Activated T-cell treated with anti-CD3 and anti-CD28 coated beads, Interleukin-2, amount 50 U/mL, for 1 hour (primary cell): ENCODE measurements at regions not wholly inside any gene's neighbourhood (a gene's known extent, or its start where the extent isn't known, plus 50 kb on each side); places are given as distances from the start of the nearest gene placed in this dataset.
"Not testable (repeated sequence)": the region's sequence is repeated elsewhere in the genome, so short reads cannot be mapped to it uniquely, and the experiment has no call there.

Experiments used
- DNase-seq: peaks from one replicate; pipeline ENCODE4 v3.0.0-alpha.2; 2020

DNA sequence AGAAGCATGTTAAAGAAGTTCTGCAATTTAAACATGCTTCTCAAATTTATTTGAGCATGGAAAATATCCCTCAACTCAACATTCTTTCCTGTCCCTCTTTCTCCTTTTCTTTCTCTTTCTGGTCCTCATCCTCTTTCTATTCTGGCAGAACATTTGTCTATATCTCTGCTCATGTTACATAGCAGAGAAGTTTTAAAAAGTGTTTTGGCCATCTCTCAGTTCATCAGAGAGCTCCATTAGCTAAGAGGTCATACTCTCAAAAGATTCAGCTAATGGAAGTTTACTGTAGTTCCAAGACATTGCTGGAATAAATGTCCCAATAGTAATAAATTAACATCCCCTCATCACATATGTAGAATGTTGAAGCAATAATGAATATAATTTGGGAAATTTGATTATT, 53.5 kb downstream of the XCL2 start:
- no peak for DNase-seq

DNA sequence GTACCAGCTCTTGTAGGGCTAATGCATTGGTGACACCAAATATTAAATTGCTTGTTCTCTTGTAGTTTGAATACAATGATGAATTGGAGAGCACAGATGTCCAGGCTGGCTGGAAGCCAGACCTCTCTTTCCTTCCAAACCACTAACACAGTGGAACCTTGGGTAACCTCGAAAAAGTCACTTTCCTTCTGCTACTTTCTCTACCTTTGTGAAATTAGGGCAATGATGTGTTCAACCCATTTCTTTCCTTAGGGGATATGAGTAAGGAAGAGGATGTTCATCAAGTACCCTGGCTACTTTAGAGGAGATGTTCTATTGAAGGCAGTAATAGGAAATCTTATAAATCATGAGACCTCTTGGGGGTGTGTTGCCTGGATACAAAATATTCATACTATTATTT, 55.7 kb downstream of the XCL2 start:
- DNase-seq = no peak

DNA sequence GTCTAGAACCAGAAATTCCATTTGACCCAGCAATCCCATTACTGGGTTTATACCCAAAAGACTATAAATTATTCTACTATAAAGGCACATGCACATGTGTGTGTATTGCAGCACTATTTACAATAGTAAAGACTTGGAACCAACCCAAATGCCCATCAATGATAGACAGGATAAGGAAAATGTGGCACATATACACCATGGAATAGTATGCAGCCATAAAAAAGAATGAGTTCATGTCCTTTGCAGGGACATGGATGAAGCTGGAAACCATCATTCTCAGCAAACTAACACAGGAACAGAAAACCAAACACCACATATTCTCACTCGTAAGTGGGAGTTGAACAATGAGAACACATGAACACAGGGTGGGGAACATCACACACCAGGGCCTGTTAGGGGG, 57.0 kb downstream of the XCL2 start:
- DNase-seq = not testable (repeated sequence)

DNA sequence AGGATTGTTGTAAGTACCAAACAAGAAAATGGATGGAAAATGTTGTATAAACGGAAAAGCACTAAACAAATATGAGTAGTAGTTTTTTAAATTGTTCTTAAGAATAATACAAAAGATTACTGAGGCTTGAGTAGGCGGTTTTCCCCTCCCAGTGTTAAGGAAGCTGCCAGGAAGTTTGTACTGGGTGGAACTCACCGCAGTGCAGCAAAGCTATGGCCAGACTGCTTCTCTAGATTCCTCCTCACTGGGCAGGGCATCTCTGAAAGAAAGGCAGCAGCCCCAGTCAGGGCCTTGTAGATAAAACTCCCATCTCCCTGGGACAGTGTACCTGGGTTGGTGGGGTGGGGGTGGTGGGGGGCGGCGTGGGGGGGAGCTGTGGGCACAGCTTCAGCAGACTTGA, 58.7 kb downstream of the XCL2 start:
- DNase-seq = no peak

DNA sequence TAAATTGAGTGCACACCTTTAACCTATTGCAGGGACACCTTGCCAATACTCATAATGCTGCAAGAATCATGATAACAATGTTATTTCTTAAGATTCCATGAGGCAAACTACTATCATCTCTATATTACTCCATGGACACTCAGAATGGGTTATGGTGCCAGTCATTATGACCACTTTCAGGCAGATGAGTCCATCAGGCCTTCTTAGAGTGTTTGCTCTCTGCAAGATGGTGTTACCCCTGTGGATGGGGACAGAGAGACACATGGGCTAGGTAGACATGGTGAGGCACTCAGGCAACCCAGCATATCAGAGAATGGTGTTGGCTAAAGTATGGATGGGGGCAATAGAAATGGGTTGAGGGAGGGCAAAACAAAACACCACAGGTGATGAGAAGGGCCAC, 59.7 kb downstream of the XCL2 start:
- DNase-seq = no peak

DNA sequence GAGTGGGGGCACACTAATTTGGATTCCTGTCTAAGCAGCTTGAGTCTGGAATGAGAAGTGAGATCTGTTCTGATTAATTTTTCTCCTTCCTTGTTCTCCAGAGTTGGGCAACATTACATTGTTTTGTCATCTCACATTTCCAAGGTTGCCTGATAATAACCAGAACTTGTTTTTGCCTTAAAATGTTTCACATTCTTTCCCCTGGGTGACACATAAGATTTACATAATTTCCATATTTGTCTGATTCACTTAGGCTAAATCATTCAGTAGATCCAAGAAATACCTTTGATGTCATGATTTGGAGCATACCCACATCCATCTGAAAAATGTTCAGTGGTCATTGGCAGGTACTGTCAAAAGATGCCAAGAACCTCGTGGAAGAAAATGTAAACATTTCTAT, 60.3 kb downstream of the XCL2 start:
- DNase-seq = no peak

DNA sequence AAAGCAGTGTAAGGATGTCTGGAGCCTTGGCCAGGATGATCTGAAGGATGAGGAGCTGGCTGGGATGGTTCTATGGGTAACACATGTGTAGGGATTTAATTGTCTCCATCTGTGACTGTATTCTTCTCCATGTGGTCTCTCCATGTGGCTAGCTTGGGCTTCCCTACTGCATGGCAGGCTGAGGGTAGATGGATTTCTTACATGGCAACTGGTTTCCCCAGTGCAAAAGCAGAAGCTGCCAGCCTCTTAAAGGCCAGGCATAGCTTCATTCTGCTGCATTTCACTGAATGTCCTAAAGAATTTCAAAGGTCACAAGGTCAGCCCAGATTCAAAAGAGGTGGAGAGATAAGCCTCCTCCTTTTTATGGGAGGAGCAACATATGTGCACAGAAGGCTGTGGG, 61.7 kb downstream of the XCL2 start:
- no peak for DNase-seq

DNA sequence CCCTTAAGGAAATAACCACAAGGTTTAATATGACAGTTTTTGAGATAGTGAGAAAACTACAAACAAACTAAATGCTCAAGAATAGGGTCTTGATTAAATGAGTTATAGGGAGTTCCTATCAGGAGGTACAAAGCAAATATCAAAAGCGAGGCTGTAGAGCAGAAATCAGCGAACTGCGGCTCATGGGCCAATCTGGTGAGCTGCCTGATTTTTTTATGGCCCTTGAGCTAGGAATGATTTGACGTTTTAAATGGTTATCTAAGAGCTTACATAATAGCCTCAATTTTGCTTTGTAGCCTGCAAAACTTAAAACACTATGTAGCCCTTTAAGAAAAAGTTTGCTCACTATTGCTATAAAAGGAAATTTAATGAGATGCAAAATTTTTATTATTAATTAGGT, 62.2 kb downstream of the XCL2 start:
- DNase-seq = no peak

DNA sequence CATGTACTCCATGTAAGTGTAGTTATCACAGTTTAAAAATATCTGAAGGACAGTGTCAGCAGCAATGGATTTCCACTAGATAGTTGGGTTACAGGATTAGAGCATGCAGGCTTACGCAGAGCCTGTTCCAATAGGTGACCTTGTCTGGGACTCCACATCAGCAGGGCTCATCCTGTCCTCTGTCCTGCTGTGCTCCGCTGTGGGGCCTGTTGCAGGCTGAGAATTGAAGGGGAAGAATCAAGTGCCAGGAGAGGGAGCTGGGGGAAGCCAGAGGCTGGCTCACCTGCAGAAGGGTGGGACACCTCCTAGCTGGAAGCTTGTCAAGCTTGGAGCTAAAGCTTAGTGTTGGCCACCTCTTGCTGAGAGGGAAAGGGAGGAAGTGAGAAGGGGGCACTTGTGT, 62.8 kb downstream of the XCL2 start:
- no peak for DNase-seq

DNA sequence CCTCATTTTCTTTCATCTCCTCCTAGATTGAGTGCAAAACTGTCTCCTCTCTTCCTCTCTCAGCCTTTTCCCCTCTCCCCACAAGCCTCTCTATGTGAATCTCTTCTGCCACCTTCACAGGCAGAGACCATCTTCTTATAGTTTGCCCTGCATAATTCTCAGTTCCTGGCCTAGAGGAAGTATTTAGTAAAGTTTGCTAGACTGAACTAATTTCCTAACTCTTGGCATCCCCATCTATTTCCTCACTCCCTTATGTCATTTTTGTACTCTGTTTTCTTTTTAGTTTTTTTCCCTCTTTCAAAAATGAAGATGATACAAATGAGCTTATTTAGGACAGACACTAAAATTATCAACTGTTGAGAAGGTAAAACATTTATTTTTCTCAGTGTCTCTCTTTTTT, 66.0 kb downstream of the XCL2 start:
- no peak for DNase-seq

DNA sequence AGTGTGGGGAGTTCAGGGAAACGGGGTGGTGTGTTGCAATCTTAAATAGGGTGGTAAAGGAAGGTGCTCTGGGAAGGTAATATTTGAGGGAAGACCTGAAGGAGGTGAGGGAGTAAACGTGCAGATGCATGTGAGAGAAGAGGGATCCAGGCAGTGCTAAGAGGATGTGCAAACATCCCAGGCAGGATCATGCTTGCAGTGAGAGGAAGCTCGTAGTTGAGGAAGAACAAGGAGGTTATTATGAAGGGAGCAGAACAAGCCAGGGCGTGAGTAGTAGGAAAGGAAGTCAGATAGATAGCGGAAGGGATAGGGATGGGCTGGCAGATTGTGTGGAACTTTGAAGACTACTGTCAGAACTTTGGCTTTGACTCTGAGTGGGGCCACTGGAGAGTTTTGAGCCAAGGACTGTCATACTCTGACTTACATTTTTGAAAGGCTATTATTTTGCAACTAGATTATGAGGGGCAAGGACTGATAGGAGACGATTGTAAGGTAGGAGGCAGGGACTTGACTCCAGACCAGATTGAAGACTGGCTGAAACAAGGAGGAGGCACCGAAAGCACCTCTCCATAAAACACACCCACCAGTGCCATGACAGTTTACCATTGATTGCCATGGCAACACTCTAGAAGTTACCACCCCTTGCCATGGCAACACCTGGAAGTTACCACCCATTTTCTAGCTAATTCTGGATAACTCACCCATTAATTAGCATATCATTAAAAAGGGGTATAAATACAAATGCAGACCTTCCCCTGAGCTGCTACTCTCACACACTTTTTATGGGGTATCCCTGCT, 67.0 kb downstream of the XCL2 start:
- DNase-seq = no peak

DNA sequence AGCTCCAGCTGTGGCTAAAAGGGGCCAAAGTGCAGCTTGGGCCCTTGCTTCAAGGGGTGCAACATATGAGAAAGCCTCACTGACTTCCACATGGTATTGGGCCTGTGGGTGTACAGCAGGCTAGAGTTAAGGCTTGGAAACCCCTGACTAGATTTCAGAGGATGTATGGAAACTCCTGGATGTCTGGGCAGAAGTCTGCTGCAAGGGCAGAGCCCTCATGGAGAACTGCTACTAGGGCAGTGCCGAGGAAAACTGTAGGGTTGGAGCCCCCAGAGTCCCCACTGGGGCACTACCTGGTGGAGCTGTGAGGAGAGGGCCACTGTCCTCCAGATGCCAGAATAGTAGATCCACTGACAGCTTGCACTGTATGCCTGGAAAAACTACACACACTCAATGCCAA, 69.5 kb downstream of the XCL2 start:
- no peak for DNase-seq

DNA sequence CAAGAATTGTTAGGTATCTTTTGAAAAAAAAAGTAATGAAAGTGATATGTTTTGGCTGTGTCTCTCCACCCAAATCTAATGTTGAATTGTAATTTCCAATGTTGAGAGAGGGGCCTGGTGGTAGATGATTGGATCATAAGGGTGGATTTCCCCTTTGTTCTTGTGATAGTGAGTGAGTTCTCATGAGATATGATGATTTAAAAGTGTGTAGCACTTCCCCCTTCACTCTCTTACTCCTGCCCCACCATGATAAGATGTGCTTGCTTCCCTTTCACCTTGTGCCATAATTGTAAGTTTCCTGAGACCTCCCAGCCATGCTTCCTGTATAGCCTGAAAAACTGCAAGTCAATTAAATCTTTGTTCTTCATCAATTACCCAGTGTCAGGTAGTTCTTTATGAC, 70.7 kb downstream of the XCL2 start:
- no peak for DNase-seq

DNA sequence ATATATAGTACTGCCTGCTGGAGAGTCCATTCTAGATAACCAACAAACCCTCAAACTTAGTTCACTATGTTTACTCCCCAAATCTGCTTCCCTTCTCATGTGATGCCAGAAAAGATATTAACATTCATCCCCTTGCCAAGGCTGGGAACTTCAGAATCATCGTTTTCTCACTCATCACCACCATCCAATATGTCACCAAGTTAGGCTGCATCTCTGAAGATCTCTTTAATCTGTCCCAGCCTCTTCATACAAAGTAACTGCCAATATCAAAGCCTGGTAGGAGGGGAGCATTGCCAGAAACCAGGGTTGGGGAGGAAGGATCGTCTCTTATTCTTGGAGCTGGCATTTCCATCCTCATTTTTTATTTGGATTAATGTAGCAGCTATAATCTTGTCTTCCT, 71.6 kb downstream of the XCL2 start:
- no peak for DNase-seq

DNA sequence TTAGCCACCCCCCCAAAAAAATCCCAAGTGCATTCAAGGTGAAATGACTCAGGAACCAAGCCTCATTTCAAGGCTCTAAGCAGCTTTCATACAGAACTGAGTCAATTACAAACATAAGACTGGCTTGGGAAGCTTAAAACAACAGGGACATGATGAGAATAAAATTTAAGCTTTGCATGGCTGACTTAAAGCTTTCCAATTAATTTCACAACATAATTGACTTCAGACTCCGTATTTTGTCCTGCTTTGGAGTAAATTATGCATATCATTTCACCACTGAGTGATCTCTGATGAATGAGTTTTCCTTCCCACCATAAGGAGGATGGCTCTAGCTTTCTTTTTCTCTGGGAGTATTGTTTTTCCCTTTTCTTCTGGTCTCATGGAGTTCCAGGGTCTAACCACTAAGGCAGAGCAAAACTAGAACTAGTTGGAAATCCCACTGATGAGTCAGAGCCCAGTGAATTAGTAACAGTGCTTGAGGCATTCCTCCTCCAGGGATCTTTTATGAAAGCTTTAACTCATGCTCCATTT, 72.8 kb downstream of the XCL2 start:
- DNase-seq = no peak

DNA sequence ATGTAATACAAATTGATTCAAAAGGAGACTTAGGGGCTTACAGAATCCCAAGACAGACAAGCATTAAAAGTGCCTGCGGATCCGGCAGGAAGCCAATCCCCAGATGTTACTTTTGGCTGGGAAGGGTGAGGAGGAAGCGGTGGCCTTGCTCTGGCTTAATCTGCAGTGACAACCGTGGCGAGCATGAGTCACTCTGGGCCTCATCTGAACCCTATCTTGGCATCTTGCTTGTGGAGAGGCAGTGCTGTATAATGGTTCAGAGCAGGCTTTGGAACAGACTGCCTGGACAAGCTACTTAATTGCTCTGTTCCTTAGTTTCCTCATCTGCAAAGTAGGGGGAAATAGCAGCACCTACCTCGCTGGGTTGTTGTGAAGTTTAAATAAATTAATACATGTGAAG, 74.1 kb downstream of the XCL2 start:
- DNase-seq = no peak

DNA sequence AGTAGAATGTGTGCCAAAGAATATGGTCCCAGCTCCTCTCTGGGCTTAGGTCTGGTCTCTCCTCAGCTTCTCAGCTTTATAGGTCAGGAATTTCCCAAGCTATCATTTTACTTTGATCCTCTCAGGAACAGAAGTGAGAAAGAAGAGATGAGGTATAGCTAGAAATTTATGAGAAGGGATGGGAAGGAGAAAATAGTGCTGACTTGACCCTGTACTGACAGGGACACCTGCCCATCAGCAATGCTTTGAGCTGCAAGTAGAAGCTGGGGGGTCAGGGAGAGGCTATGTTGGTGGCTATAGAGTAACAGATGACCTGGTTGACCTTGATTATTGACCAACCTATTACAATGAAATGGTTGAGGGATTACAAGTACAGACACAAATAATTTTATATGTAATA, 75.0 kb downstream of the XCL2 start:
- DNase-seq = no peak

DNA sequence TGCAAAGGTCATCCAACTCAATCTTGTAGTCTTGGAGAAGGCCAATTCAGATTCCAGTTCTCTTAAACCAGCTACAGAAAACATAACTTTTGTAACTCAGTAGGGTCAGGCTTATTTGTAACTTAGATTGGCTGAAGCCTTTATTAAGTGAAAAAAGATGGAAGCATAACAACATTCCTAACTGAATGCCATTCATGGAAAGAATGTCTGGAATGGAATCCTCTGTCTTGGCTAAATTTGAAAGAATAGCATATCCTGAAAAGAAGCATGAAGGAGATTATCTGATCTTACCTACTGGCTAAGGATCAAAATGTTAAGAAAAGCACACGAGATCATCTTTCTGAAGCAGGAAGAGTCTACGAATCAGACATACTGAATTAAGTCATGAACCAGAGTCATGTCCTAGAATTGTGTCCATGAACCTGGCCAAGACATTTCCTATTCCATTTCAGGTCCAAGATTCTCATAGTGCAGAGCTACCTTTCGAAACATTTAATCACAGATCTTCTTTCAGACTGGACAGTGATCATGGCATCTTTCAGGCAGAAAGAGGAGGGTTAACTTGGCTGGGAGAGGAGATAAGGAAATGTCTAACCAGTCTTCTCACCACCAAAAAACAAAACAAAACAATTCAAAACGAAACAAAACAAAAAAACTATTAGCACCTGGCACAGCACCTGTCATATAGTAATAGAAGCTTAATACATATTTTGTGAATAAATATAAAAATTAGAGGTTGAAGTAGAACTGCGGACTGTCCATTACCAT, 75.6 kb downstream of the XCL2 start:
- DNase-seq = no peak

DNA sequence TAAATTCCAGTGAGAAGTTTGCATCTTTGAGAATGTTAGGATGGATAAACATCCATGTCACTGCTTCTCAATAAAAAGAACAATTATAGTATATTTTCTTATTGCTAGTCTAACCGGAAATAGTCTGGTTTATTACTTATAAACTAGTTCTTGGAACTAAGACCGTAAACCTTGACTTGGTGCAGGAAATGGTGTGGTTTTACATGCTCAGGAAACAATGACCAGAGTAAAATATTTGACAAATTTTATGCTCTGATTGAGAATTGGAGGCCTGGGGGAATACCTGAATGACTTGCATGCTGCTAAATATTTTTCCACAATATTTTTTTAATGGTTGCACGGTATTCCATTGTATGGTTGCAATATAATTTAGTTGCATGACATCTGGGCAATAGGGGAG, 76.3 kb downstream of the XCL2 start:
- DNase-seq = no peak

DNA sequence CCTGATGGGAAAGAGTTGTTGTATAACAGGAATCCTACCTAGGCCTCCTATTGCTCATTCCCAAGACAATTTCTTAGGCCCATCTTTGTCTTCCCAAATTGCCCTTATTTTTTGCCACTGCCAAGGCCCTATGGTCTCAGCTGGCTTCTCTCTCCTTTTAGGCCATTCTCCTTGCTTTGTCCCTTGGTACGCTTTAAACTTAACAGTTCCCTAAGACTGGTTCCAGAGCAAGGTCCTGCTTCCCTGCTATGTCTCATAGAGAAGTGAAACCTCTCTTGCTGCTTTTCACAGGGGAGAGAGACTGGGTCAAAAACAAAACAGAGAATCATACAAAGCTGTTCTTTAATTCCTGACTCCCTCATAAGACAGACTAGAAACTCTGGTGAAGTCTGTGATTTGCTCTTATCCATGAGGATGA, 77.1 kb downstream of the XCL2 start:
- DNase-seq = no peak

DNA sequence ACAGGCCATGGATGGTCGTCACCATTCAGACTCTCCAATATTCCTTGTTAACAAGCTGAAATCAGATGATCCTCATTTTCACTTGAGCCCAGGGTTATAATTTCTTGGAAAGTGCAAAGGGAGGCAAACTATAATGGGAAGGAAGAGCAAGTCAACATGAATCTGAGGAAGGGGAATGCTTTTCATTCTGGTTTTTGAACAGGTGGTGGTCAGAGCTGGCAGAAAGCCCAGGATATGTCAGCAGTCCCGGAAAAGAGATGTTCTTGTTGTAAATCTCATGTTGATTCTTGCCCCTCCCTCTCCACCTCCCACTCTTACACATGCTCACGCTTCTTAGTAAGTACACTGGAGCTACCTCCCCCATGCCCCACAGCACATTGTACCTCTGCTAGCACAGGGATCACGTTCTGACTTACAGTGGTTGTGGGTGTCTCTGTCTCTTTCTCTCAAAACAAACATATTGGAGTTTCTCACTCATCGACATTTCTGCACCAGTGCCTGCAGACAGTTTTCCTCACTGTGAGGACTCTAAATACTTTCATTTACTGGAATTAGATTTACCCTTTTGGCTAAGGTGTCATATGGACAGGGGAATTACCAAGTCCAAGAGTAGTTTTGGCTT, 77.6 kb downstream of the XCL2 start:
- no peak for DNase-seq

DNA sequence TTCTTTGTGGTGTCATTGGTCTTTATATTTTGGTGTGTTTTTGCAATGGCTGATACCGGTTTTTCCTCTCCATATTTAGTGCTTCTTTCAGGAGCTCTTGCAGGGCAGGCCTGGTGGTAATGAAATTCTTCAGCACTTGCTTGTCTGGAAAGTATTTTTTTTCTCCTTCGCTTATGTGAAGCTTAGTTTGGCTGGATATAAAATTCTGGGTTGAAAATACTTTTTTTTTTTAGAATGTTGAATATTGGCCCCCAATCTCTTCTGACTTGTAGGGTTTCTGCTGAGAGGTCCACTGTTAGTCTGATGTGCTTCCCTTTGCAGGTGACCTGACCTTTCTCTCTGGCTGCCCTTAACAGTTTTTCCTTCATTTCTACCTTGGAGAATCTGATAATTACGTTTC, 82.7 kb downstream of the XCL2 start:
- DNase-seq = not testable (repeated sequence)

DNA sequence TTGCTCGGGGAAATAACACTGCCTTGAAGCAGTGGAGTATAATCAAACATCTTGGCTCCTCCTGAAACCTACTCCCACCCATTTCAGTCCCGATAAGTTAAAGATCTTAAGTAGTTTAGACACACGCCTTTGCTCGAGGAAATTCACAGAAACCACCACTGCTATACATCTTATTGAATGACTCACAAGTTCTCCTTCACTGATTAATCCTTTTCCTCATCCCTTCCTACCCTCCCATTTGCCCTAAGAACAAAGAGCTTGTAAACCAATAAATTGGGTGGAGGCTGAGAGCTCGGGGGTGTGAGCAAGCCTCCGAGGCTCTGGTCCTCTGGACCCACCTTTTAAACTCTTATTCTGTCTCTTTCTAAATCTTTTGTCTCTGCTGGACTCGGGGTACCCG, 86.5 kb downstream of the XCL2 start:
- DNase-seq = not testable (repeated sequence)

DNA sequence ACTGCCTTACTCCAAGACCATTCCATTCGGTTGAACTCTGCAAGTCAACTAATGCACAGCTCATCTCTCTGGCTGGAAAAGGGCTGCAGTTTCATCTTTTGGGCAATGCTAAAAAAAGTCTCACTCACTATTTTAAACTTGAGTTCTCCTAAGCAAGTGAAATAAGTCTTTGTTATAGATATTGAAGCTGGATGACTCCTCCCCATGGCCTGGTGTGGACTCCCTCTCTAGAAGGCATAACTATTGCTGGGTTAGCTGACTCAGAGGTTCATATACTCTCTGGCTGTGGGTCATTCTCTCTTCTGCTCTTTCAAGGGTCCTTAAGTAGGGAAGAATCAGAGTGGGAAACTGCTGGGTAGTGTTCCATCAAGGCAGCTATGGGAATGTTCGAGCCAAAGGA, 88.0 kb downstream of the XCL2 start:
- DNase-seq = no peak
